Esophagus mucosa (tissue), 1 donor: ENCODE measurements at regions not wholly inside any gene's neighbourhood (a gene's known extent, or its start where the extent isn't known, plus 50 kb on each side); places are given as distances from the start of the nearest gene placed in this dataset.

ENCODE experiments used
- ATAC-seq: fragments of 200-7000 bp; cut with Tn5 transposase; one replicate; pipeline ENCODE4 v1.9.1; 2020
- donor health status: DM: yes; HTN: yes; CAD: no.

DNA sequence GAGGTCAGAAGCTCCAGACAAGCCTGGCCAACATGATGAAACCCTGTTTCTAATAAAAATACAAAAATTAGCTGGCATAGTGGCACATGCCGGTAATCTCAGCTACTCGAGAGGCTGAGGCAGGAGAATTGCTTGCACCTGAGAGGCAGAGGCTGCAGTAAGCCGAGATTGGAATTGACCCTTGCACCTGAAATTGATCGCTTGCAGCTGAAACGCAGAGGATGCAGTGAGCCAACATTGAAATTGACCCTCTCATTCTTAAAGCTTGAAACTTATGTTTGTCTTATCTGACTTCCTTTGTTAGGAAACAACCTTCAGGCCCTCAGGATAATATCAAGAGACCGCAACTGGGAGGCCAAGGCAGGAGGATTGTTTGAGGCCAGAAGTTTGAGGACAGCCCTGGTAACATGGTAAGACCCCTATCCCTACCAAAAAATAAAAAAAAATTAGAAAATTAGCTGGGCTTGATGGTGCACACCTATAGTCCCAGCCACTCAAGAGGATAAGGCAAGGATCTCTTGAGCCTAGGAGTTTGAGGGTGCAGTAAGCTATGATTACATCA, 376.6 kb upstream of the XYLT1 start:
- no peak for ATAC-seq

DNA sequence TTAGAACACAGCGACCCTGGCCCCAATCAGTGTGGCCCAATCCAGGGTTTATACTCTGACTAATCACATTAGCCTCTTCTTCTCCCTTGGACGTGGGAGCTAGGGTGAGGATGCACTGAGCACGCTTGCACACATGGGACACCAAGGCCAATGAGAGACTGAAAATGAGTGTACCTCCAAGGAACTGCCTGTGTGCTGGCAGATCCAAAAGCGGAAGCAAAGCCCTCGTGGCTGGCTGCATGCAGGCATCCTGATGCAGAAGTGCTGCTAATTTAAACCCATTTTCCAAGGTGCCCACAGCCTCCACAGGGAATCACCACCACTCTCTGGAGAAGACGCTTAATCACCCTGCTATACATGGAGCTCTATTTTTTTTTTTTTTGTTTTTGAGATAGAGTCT, 375.3 kb upstream of the XYLT1 start:
- ATAC-seq, result no peak

DNA sequence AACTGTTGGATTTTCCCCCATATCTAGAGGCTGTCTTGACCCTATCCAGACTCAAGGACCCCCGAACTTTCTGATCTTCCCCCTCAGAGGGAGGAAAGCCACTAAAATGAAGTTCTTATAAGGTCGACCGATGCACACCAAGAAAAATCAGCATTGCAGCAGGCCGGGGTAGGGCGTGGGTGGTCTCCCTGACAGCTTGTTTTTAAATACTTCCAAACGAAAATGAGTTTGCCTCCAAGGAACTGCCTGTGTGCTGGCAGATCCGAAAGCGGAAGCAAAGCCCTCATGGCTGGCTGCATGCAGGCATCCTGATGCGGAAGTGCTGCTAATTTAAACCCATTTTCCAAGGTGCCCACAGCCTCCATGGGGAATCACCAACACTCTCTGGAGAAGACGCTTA, 374.3 kb upstream of the XYLT1 start:
- ATAC-seq, result no peak

DNA sequence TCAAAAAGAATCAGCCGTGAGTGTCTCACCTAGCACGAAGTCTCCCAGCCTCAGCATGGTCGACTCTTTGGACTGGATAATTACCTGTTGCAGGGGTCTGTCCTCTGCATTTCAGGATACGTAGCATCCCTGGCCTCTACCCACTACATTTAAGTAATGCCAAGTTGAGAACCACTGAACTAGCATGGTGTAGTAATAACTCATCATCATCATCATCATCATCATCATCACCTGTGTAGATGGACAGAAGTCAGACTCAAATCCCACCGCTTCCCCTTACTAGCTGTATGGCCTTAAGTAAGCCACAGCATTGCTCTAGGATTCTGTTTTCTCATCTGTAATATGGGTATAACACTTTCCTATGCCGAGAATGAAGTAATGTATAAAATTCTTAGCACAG, 373.1 kb upstream of the XYLT1 start:
- no peak for ATAC-seq

DNA sequence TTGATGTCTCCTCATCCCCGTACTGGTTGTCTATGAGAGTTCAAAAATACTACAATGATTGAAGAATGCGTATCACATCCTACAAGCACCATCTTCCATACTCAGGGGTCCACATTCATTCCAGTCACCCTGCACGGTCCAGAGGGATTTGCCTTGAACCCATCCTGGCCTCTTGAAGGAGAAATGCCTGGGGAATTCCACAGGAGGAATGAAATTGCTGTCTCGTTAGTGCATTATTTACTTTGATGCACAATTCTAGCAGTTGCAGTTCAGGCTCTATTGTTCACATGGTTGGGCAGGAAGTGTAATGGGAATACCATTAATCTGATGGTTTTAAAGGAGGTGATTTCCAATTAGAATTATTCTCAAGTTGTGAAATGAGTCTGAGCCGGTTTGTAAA, 369.1 kb upstream of the XYLT1 start:
- ATAC-seq, result no peak

DNA sequence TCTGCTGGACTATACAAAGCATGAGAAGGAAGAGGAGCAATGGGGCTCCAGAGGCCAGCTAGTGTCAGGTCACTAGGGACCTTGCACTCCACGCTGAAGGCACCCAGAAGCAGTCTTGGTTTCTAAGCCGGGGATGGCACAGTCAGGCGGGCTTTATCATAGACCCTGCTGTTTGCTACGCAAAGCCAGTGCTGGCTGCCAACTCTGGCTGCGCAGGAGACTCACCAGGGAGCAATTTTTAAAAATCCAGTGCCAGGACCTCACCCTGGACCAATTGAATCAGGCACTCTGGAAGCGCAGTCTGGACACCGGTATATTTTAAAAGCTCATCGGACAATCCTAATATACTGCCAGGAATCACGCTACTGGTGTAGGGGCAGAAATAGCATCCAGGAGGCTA, 368.5 kb upstream of the XYLT1 start:
- no peak for ATAC-seq

DNA sequence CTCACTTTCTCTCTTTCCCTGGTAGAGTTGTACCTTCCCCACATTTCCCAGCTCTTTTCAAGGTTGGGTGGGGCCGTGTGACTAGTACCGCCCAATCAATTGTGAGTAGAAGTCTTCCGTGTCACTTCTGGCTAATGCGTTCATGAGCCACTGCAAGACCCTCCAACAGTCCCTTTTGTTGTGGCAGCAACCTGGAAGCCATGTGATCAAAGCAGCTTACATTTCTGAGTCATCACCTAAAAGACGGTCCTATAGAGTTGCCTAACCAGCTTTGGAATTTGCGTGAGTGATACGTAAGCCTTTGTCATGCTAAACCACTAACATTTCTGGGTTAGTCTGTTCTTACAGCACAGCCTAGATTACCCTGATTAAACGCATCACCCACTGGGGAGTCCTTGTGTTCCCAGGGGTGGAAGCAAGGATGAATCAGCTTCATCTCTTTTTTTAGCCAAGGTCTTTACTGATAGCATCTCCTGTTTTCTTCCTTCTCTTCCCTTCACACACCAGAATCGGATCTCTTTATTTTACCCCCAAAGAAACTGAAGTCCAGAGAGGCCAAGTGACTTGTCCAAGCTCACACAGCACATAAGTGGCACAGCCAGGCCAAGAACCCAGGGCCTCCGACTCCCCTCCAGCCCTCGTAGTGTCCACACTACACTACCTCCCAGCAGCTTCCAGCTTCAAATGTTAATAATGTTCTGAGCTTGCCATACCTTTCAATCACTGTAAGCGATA, 366.3 kb upstream of the XYLT1 start:
- peak; percentile 98 for ATAC-seq

DNA sequence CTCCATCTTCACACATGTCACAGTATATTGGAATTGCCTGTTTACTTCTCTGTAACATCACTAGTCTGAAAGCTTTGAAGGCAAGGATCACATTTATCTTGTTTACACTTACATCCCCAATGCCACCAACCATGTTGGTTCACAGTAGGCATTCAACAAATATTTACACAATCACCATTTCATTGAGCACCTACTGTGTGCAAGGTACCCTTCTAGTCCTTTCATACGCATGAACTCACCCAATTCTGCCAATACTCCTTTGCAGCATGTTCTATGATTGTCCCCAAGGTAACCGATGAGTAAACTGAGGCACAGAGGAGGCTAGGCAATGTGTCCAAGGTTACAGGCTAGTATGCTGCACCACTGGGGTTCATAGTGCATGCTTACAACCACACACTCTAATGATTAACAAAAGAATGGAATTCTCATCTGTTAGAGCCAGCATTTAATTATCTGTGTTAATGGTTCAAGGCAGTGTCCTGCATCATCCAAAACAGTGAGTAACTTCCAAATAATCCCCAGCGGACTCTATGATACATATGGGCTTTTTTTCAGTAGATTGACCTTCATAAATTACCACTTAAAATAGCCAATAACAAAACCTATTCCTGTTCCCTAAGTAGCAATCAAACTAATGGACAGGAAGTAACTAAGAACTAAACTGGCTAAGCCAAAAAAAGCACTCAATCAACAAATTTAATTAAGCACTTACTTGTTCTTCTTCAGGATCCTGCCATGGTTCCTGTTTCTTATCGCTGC, 364.5 kb upstream of the XYLT1 start:
- no peak for ATAC-seq

DNA sequence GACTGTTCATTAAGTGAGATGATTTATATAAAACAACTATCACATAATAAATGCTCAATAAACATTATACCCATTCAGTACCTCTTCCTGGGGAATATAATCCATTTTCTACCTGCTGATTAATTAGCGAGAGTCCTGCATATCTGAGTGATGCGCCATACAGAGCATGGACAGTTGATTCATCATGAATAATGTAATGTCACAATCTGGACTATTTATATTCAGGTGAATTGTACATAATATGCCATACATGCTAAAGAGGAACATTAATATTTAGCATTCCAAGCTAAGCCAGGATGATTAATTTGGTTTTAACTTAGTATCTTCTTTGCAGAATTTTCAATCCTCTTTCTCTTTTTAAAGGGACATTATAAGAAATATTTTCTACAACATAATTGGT, 362.0 kb upstream of the XYLT1 start:
- no peak for ATAC-seq

DNA sequence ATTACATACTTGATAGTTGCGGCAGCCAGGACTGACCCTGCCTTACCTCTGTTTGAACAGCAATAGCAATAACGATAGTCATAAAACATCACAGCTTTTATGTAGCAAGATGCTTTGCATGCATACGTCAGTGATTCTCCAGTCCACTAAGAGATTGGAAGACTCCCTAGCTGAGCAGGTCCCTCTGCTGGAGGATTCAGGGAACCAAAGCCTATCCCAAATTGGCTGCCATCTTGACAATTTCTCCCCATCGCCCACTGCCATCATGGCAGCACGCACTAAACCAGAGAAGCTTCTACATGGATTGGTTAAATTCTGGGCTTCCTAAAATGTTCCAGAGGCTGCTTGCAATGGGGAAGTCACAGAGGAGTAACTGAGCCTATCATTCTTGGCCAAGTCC, 360.6 kb upstream of the XYLT1 start:
- ATAC-seq, result no peak

DNA sequence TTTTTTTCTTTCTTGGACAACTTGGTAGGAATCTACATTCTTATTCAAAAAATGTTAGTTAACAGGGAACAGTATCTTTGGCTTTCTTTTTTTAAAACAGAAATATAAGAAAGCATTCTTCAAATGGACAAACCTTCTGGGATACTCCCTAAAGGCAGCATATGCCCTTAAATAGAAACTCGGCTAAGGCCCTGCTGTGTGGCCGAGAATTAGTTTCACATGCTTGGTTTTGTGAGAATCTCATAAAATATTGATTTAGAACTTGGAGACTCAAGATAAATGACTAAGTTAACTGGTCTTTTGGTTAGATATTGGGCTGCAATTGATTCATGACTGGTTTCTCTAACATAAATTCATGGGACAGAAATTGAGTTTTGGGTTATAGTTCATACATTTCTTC, 359.9 kb upstream of the XYLT1 start:
- no peak for ATAC-seq

DNA sequence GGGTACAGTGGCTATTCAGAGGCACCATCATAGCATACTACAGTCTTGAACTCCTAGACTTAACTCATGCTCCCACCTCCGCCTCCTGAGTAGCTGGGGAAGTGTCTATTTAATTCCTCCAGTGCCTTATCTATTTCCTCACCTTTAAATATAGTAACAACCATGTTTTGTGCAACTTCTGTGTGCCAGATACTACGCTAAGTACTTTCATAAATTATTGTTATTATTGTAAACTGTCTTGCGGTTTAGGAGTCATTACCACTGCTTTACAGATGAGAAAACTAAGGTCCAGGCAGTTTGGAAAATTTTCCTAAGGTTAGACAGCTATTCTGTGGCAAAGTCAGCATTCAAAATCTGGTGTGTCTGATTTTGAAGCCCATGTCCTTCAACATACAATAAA, 359.1 kb upstream of the XYLT1 start:
- ATAC-seq, result no peak

DNA sequence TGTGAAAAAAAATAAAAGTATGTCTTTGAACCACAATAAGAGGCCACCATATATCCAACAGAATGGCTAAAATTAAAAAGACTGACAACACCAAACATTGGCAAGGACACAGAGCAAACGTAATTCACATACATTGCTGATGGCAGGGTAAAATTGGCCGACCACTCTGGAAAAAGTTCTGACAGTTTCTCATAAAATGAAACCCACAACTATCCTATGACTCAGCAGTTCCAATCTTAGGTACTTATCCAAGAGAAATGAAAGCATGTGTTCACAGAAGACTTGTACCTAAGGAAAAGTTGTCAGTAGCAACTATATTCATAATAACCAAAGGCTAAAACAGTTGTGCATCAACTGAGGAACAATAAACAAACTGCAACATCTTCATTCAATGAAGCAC, 357.3 kb upstream of the XYLT1 start:
- no peak for ATAC-seq

DNA sequence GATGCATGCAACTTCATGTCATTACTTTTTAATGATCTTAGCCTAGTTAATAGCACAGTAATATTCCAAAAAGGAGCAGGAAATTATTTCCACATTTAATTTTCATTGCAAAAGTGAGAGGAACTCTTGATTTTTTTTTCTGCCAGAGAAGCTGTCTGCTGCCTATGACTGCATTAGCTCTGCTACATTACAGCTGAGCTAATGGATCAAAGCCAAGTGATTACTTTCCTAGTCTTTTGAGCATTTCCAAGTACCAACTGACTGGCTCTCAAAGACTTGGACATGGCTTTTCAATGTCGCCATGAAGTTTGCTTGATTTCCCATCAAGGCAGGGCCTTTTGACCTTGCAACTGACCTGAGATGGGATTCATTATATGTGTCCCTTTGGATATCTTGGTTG, 356.6 kb upstream of the XYLT1 start:
- no peak for ATAC-seq

DNA sequence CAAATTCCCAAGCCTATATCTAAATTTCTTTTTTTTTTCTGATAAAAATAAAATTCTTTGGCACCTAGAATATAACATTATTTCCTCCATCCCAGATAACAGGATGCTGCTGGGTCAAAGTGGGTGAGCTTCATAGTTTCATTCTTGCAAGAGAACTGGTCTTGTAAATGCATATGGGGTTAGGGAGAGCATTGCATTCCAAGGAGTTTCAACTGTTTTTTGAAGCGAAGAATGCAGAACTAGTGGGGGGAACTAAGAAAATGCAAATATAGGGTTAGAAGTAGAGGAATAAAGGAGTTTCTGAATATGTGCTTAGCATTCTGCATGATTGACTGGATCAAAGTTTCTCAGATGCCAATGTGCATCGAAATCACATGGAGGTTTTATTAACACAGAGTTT, 347.2 kb upstream of the XYLT1 start:
- ATAC-seq, result no peak

DNA sequence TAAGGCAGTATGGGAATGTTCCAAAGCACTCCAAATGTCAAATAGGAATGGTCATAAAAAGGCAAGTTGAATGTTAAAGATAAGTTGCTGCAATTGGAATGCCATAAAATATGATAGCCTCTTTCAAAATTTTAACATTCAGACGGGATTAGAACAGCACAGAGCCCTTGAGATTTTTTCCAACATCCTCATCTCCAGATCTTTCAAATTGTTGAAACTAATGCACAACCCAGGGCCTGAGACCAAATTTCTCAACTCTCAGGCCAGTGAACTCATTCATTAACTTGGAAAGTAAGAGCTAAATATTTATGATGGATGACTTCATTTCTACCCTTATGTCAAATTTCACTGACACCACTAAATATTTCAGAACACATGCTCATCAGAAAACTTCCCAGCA, 346.5 kb upstream of the XYLT1 start:
- ATAC-seq, result no peak

DNA sequence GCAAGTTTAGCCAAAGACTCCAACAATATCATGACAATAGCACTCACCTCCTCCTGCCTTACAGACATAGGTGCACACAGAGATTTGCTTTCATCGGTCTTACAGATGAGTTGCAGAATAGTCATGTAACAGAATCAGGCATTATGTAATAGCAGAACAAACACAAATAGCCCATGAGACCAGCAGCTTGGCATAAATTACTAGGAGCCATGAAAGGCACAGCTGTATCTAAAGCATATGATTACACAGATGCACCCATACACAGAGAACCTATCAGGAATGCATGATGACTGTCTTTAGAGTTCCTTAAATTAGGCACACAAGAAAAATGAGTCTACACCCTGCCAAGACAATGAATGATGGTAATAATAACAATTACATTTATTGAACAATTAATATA, 342.0 kb upstream of the XYLT1 start:
- no peak for ATAC-seq

DNA sequence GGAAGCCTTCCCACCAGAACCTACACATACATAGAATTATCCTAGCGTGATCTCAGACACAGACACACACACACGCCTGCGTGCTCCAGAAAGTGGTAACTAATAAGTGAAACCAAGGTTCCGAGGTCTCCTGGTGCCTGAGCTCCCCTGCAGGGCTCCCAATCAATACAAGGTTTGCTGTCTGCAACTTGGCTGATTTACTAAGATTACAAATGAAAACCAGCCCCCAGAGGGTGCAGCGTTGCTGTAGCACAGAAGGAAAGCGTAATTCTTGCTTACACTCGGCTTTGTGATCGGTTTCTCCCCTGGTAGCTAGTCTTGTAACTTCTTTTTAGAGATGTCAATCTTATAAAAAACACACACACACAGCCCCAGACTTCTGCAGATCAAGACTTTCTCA, 334.1 kb upstream of the XYLT1 start:
- no peak for ATAC-seq

DNA sequence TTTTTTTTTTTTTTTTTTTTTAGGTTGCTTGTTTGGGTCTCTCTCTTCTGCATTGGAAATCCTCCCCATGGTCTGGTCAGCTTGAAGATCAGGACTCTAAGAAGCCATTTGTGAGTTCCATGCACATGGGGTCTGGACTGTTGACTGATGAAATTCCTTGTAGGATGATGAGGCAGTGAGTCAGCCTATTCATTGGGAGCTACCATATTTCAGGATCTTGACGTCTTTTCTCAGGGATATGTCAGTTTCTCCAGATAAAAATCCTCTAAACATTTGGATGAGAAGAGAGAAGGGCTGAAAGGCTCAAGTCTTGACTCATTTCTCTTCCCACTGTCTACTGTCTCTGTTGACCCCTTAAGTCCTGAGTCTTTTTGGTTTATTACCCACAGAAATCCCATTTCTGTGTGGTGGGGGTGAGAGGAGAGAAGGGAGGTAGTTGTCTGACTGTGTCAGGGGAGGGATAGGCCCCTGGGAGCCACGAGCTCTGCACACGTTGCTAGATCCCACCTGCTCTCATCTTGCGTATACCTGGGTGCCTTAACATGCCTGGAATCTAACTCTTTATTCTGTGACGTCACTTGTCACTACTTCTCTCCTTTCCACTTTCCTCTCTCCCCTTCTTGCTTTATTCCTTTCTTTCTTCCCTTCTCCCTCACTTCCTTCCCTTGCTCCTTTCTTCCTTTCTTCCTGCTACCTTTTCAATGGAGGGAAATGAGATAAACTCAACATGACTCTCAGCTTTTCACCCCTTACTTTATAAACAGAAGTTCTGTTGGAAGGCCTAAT, 333.1 kb upstream of the XYLT1 start:
- no peak for ATAC-seq

DNA sequence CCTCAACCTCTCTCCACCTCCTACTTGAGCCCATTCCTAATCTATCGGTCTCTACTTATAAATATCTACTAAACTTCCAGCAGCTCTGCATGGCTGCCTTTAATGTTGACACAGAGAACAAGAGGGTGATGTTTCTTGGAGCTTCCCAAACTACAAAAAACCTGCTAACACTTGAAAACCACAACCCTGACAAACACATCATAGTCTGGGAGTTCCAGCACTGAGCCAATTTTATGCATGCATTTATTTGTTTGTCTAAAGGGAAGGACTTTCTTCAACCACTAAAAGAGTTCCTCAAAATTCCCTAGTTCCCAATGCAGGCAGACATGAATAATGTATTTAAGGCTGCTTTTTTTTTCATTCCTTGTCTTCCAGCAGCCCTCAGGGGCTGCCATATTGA, 331.8 kb upstream of the XYLT1 start:
- no peak for ATAC-seq

DNA sequence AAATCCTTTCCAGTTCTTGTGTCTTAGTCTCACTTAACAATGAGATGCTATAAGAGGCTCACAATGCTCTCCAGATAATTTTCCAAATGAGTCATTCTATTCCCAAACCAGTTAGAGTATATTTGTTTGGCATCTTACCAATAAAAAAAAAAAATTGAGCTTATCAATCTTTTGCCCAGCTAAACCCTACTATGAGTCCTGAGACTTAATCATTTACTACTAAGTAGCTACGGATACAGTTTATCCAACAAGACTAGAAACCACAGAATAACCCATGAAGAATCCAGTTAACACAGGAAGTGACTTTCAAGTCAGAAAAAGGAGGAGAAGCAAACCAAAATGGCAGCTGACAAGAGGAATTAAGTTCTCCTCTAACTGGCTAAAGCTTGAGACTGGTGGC, 330.3 kb upstream of the XYLT1 start:
- ATAC-seq, result no peak

DNA sequence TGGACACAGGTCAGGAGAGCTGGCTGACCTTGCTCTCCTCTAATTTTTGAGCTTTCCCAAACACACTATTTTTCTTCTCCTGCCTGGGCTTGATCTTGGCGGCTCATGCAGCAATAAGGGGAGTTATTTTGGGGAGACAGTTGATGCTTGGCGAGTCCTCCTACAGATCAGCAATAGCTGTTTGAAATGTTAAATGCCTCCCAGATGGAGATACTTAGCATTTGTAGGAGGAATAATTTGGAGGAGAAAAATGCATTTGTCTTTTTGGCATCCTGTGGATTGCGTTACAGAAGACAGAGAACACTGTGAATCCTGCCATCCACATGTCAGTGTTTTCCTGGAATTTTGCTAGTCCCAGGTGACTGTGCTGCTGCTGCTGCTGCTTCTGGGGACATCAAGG, 328.0 kb upstream of the XYLT1 start:
- ATAC-seq, result no peak

DNA sequence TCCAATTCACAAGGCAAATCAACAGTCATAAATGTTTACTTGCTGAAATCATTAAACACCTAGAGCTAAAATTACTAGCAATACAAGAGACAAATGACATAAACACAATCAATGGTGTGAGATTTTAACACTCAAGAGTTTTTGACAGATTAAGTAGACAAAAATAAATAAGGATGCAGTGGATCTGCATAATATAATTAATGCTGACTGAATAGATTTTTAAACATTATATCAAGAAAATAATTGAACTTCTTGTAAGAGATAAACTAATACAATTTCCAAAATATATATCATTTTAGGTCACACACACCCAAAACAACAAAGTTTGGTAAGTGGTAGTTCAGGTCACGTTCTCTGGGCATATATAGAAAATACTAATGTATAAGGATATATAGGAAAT, 322.6 kb upstream of the XYLT1 start:
- ATAC-seq, result no peak

DNA sequence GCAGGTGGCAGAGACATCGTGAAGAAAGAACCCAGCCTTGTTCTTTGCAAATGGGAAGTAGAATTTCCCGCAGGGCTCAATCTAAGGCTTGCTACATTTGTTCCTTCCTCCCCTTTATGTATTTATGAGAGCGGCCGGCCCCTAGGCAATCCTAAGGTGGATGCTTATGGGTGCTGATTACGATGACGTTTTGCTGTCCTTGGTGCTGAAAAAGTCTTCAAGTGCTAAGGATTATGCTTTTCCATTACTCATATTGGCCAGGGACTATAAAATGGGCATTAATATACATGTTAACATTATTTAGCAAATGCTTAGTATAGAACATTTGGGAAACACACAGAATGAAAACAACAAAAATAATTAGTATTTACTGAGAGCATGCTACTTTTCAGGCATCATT, 313.3 kb upstream of the XYLT1 start:
- ATAC-seq, result no peak
